ENCODE measurements at regions not wholly inside any gene's neighbourhood (a gene's known extent, or its start where the extent isn't known, plus 50 kb on each side); places are given as distances from the start of the nearest gene placed in this dataset.
"Not testable (repeated sequence)": the region's sequence is repeated elsewhere in the genome, so short reads cannot be mapped to it uniquely, and the experiment has no call there.

DNA sequence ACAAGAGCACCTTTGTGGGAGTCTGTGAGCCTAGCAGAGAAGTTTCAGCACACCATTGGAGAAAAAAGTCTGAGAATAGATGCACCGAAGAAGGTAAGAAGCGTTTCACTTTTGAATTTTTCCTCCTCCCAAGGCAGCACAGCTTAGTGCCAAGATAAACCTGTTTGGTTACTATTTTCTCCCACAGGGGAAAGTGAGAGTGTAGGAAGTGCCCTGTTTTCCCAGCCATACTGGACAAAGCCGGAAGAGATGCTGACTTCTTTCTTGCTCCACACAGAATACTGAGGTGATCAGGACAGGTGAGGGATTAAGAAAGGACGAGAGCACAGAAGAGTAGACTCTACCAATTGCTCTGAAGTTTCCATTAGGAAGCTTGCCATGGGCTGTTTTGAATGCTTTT is 1011.0 kb upstream of the MIR17HG start:
- TF ChIP-seq, protein P1, sequence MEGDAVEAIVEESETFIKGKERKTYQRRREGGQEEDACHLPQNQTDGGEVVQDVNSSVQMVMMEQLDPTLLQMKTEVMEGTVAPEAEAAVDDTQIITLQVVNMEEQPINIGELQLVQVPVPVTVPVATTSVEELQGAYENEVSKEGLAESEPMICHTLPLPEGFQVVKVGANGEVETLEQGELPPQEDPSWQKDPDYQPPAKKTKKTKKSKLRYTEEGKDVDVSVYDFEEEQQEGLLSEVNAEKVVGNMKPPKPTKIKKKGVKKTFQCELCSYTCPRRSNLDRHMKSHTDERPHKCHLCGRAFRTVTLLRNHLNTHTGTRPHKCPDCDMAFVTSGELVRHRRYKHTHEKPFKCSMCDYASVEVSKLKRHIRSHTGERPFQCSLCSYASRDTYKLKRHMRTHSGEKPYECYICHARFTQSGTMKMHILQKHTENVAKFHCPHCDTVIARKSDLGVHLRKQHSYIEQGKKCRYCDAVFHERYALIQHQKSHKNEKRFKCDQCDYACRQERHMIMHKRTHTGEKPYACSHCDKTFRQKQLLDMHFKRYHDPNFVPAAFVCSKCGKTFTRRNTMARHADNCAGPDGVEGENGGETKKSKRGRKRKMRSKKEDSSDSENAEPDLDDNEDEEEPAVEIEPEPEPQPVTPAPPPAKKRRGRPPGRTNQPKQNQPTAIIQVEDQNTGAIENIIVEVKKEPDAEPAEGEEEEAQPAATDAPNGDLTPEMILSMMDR (IDR thresholded peaks at IDR 0.05; ENCODE audit: low read depth, low read length) = no peak
- no peak for DNase-seq (ENCODE audit: extremely low read depth, low read depth)

DNA sequence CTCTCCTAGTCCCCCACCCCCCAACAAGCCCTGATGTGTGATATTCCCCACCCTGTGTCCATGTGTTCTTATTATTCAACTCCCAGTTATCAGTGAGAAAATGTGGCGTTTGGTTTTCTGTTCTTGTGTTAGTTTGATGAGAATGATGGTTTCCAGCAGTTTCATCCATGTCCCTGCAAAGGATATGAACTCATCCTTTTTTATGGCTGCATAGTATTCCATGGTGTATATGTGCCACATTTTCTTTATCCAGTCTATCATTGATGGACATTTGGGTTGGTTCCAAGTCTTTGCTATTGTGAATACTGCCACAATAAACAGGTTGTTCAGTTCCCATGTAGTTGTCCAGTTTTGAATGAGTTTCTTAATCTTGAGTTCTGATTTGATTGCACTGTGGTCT is 1006.1 kb upstream of the MIR17HG start:
- DNase-seq (ENCODE audit: extremely low read depth, low read depth) = not testable (repeated sequence)

DNA sequence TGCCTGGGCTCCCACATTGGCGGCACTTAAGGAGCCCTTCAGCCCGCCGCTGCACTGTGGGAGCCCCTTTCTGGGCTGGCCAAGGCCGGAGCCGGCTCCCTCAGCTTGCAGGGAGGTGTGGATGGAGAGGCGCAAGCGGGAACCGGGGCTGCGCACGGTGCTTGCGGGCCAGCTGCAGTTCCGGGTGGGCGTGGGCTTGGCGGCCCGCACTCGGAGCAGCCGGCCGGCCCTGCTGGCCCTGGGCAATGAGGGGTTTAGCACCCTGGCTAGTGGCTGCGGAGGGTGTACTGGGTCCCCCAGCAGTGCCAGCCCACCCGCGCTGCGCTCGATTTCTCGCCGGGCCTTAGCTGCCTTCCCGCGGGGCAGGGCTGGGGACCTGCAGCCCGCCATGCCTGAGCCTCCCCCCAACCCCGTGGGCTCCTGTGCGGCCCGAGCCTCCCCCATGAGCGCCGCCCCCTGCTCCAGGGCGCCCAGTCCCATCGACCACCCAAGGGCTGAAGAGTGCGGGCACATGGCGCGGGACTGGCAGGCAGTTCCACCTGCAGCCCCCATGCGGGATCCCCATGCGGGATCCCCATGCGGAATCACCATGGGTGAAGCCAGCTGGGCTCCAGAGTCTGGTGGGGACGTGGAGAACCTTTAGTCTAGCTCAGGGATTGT is 998.9 kb upstream of the MIR17HG start:
- not testable (repeated sequence) for DNase-seq (ENCODE audit: extremely low read depth, low read depth)

DNA sequence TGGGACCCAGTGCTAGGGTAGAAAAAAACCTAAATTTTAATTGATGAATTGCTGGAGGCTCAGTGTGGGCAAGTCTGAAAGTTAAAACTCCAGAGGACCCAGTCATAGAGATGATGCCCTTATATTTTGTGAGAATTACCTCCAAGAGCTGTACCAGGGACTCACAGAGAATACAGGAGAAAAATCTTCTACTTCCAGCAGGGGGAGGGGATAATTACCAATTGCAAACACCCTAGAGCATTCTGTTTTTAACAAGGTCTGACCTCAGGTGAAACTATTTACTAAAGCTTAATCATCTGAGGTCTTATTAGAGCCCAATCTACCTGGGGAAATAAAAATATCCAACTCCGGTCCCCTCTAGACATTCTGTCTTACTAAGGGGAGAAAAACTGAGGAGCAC is 994.7 kb upstream of the MIR17HG start:
- TF ChIP-seq, protein P1 (IDR thresholded peaks at IDR 0.05; ENCODE audit: low read depth, low read length) = no peak
- no peak for DNase-seq (ENCODE audit: extremely low read depth, low read depth)

DNA sequence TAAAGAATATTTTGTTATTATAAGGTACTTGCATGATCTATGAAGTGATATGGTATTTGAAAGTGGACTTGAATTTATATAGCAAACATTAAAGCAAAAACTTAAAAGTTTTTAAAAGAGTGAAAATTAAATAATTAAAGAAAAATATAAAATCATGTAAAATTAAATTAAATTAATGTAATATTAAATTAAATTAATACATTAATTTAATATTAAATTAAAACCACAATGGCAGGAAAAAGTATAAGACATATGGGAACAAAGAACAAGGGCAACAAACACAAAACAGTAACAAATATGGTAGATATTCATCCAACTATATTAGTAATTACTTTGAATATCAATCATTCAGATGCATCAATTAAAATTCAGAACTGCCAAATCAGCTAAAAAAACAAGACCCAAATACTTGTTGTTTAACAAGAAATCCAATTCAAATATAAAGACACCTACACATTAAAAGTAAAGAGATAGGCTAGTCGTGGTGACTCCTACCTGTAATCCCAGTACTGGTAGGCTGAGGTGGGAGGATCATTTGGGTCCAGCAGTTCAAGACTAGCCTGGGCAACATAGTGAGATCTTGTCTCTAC is 992.2 kb upstream of the MIR17HG start:
- TF ChIP-seq, protein P1 (IDR thresholded peaks at IDR 0.05; ENCODE audit: low read depth, low read length) = no peak
- DNase-seq (ENCODE audit: extremely low read depth, low read depth) = no peak

DNA sequence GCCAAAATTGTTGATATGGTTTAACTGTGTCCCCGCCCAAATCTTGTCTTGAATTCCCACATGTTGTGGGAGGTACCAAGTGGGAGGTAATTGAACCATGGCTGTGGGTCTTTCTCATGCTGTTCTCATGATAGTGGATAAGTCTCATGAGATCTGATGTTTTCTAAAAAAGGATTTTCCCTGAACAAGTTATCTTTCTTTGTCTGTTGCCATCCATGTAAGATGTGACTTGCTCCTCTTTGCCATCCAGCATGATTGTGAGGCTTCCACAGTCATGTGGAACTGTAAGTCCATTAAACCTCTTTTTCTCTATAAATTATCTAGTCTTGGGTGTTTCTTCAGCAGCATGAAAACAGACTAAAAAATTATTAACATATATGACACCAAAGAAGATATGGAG is 986.7 kb upstream of the MIR17HG start:
- no peak for DNase-seq (ENCODE audit: extremely low read depth, low read depth)
- TF ChIP-seq, protein P1 (IDR thresholded peaks at IDR 0.05; ENCODE audit: low read depth, low read length) = no peak

DNA sequence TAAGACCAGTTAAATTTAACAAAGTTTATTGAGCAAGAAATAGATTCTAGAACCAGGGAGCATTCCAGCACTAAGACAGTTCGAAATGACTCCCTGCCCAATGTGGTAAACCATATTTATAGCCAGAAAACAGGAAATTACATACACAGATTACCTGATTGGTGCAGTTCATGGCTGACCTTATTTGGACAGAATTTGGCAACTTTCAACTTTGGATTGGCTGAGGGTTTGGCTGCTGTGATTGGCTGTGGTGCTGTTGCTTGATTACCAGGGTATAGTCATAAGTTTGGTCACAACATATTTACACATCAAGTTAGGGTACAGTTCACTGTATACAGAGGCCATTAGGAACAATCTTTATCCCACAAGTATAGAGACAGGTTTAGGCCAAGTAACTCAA is 984.8 kb upstream of the MIR17HG start:
- TF ChIP-seq, protein P1 (IDR thresholded peaks at IDR 0.05; ENCODE audit: low read depth, low read length) = no peak
- no peak for DNase-seq (ENCODE audit: extremely low read depth, low read depth)

DNA sequence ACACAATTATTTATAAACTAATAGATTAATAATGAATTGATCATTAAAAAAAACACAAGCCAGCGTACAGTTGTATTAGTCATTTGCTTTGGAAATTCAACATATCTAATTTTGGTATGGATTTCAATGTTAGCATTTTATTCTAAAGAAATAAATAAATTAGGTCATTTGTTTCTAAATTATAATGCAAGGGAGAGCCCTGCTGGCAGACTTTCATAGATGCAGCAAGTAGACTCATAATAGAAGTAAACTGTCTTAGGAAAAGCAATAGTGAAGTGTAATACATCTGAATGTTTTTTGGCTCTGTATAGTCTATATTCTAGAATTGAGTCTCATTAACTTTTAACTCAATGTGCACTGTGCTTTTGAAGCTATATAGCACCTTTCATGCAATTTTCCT is 982.4 kb upstream of the MIR17HG start:
- no peak for DNase-seq (ENCODE audit: extremely low read depth, low read depth)
- TF ChIP-seq, protein P1 (IDR thresholded peaks at IDR 0.05; ENCODE audit: low read depth, low read length) = no peak

All from AG09319 (cell line).